Duodenal mucosa (tissue), 2 donors: ENCODE measurements at regions not wholly inside any gene's neighbourhood (a gene's known extent, or its start where the extent isn't known, plus 50 kb on each side); places are given as distances from the start of the nearest gene placed in this dataset.
"Not testable (repeated sequence)": the region's sequence is repeated elsewhere in the genome, so short reads cannot be mapped to it uniquely, and the experiment has no call there.

Experiments
- H3K27ac ChIP-seq: one replicate; pipeline ENCODE4 v1.7.0; 2013; ENCODE audit warnings: low read depth, low read length
- H3K27me3 ChIP-seq, 2 donors: one replicate each; pipeline ENCODE4 v1.7.0; 2013; ENCODE audit warnings: low read length in 2 of 2, control low read depth in 1 of 2; ENCODE audit not compliant: insufficient read depth in 2 of 2, control insufficient read depth in 1 of 2
- H3K36me3 ChIP-seq, 2 donors: one replicate each; pipeline ENCODE4 v1.7.0; 2013; ENCODE audit warnings: low read length in 2 of 2, control low read depth in 1 of 2; ENCODE audit not compliant: insufficient read depth in 2 of 2, control insufficient read depth in 1 of 2
- H3K4me1 ChIP-seq, 2 donors: one replicate each; pipeline ENCODE4 v1.7.0; 2013; ENCODE audit warnings: low read length in 2 of 2, control low read depth in 1 of 2; ENCODE audit not compliant: insufficient read depth in 2 of 2, control insufficient read depth in 1 of 2
- H3K4me3 ChIP-seq, 2 donors: one replicate each; pipeline ENCODE4 v1.7.0; 2013; ENCODE audit warnings: low read length in 2 of 2, low read depth in 1 of 2
- H3K9ac ChIP-seq, 2 donors: one replicate each; pipeline ENCODE4 v1.7.0; 2013; ENCODE audit warnings: low read length in 2 of 2, low read depth in 1 of 2
- H3K9me3 ChIP-seq, 2 donors: one replicate each; pipeline ENCODE4 v1.7.0; 2013; ENCODE audit warnings: low read length in 2 of 2, control low read depth in 1 of 2; ENCODE audit not compliant: control insufficient read depth in 1 of 2

DNA sequence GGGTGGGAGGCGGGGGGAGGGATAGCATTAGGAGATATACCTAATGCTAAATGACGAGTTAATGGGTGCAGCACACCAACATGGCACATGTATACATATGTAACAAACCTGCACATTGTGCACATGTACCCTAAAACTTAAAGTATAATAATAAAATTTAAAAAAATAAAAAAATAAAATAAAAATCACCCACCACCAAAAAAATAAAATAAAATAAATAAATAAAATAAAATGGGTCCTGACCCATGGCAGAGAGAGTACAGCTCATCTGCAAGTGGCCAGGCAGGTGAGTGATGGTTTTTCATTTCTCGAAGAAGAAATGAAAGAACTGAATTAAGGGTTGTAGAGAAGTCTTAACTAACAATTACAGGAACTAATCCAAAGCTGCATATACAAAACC lies 92.4 kb downstream of the ACAA2 start:
- H3K27ac ChIP-seq, H3K4me3 ChIP-seq, H3K27me3 ChIP-seq, H3K36me3 ChIP-seq, H3K9ac ChIP-seq, H3K9me3 ChIP-seq: not testable (repeated sequence)
- peaks cover 19 to 29% of the 10 kb centered on the region in 2 donors for H3K4me1 ChIP-seq

DNA sequence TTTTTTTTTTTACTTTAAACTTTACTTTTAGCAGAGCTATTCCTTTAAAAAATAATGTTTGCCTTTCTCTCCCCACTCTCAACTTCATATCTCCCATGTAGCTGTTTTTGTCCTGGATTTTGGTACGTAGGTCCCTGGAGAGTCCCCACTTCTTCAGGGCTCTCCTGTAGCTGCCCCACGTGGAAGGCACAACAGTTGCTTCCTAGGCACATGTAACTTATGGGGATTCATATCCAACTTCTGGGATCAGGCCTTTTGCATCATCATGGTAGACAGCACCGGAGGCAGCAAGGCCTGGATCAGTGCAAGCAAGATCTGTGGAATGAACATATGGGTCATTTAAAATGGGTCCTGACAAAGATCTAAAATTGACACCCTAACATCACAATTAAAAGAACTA lies 95.7 kb downstream of the ACAA2 start:
- peaks cover 2 to 9% of the 10 kb centered on the region in 2 donors for H3K4me1 ChIP-seq
- H3K27ac ChIP-seq, result no peak overlapping the region
- no peak overlapping the region for H3K9ac ChIP-seq
- H3K36me3 ChIP-seq, result no peaks in the 10 kb centered on the region
- H3K4me3 ChIP-seq, result no peak overlapping the region
- H3K27me3 ChIP-seq, result no peaks in the 10 kb centered on the region
- H3K9me3 ChIP-seq, result no peaks in the 10 kb centered on the region

DNA sequence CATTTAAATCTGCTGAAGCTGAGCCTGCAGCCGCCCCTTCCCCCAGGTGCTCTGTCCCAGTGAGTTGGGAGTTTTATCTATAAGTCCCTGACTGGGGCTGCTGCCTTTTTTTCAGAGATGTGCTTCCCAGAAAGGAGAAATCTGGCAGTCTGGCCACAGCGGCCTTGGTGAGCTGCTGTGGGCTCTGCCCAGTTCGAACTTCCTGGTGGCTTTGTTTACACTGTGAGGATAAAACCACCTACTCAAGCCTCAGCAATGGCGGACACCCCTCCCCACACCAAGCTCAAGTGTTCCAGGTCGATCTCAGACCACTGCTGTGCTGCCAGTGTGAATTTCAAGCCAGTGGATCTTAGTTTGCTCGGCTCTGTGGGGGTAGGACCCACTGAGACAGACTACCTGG lies 97.3 kb downstream of the ACAA2 start:
- H3K9ac ChIP-seq, result no peak overlapping the region
- H3K4me3 ChIP-seq, result no peak overlapping the region

DNA sequence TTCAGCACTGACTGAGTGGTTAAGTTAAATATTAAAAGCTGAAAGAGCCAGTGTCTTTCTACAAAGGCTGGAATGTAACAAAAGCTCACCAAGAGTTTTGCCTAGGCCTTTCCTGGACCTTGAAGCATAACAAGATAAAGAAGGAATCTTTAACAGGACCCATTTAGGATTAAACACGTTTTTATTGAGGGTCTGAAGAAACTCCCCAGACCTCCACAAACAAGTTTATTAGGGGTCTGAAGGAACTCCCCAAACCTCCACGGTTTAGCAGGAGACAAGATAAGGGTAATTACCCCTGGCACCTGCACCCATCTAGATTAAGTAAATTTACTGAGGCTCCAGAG lies 104.0 kb downstream of the ACAA2 start:
- Histone ChIP-seq H3K4me3 (no peak overlapping the region), H3K27ac (no peak overlapping the region), H3K27me3 (no peaks in the 10 kb centered on the region), H3K9me3 (no peaks in the 10 kb centered on the region), H3K4me1 (no peaks in the 10 kb centered on the region), H3K9ac (no peak overlapping the region), H3K36me3 (no peaks in the 10 kb centered on the region)

More for the DNA sequence above, 97.3 kb downstream of the ACAA2 start:
- Histone ChIP-seq H3K27me3 (no peaks in the 10 kb centered on the region), H3K4me1 (no peaks in the 10 kb centered on the region), H3K9me3 (no peaks in the 10 kb centered on the region), H3K36me3 (no peaks in the 10 kb centered on the region), H3K27ac (no peak overlapping the region)

DNA sequence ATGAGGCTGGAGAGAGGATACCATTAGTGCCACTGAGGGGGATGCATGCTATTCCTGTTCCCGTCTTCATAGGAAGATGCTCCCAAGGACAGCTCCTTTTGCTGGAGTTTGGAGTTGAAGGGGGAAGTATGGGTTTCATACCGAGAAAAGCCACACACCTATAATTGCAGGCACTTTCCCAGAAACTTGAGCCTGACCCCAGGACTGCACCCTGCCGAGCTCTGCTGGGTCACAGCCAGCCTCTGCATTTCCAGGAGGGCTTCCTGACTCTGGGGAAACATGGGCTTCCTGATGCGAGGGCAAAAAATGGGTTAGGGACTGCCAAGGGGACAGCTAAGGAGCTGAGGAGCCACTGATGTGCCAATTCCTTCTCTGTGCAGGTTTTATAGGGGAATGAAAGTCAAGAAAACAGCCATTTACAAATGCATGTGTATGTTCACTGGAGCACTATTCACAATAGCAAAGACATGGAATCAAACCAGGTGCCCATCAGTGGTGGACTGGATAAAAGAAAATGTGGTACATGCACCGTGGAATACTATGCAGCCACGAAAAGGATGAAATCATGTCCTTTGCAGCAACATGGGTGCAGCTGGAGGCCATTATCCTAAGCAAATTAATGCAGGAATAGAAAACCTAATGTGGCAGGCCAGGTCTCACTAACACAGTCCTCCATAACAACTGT lies 104.5 kb downstream of the ACAA2 start:
- H3K9ac ChIP-seq, result no peak overlapping the region
- no peak overlapping the region for H3K27ac ChIP-seq
- H3K36me3 ChIP-seq, result no peaks in the 10 kb centered on the region
- H3K4me3 ChIP-seq, result no peak overlapping the region
- H3K4me1 ChIP-seq, result no peaks in the 10 kb centered on the region
- no peaks in the 10 kb centered on the region for H3K27me3 ChIP-seq
- no peaks in the 10 kb centered on the region for H3K9me3 ChIP-seq

DNA sequence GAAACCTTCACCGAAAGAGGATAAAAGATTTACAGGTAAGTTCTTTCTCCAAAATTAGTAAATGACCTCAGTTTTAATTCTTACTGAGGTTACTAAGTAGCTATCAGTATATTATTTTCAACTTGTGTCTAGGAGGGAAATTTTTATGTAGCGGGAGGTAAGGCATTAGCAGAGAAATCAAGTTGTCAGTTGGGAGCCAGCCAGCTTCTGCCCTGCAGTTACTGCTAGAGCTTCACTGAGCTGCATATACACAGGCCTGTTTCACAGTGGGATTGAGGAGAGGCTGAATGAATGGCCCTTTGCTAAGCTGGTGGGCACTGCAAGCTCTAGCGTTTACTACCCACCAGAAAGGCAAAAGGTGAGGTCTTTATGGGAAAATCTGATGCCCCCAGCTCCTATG lies 105.7 kb downstream of the ACAA2 start:
- Histone ChIP-seq H3K36me3 (no peaks in the 10 kb centered on the region), H3K4me1 (no peaks in the 10 kb centered on the region), H3K9ac (no peak overlapping the region), H3K27me3 (no peaks in the 10 kb centered on the region), H3K9me3 (no peaks in the 10 kb centered on the region), H3K27ac (no peak overlapping the region), H3K4me3 (no peak overlapping the region)

DNA sequence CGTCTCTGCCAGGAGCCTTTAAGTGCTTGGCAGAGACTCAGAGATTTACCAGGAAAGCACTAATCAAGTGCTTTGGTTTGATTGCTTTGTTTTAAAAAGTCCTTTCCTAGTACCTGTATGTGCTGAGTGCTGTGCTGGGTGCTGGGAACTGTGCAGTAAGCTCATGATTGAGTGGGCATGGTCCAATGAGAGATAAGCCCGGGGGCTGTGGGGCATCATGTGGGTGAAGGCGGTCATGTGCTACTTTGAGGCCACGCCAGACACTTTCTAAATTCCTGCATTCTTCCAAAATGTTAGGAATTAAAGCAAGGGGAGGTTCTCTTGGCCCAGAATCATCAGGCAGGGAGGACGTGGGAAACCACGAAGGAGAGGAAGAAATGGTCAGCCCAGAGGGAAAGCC lies 109.0 kb downstream of the ACAA2 start:
- H3K27ac ChIP-seq, result no peak overlapping the region
- H3K4me3 ChIP-seq, result no peak overlapping the region
- no peak overlapping the region for H3K9ac ChIP-seq
- H3K9me3 ChIP-seq, result no peaks in the 10 kb centered on the region
- H3K36me3 ChIP-seq, result no peaks in the 10 kb centered on the region
- no peaks in the 10 kb centered on the region for H3K4me1 ChIP-seq
- no peaks in the 10 kb centered on the region for H3K27me3 ChIP-seq

DNA sequence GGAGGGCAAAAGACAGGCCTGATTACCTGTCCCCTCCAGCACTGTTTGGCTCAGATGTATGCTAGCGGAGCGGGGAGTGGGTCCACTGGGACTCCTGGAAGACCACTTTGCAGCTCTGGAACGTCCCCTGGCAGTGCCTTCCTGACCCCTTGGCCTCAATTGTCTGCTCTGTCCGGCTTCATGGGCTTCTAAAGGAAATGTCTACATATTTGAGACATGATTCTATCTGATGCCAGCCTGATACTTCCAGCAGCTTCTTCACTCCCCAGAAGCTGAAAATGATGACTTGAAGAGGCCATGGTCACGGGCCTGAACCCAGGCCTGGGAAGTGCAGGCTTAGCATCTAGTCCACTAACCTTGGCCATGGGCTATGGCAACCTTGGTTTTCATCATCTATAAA lies 112.1 kb downstream of the ACAA2 start:
- Histone ChIP-seq H3K27me3 (no peaks in the 10 kb centered on the region), H3K4me3 (no peak overlapping the region), H3K4me1 (no peaks in the 10 kb centered on the region), H3K9ac (no peak overlapping the region), H3K27ac (no peak overlapping the region), H3K36me3 (no peaks in the 10 kb centered on the region), H3K9me3 (no peaks in the 10 kb centered on the region)

DNA sequence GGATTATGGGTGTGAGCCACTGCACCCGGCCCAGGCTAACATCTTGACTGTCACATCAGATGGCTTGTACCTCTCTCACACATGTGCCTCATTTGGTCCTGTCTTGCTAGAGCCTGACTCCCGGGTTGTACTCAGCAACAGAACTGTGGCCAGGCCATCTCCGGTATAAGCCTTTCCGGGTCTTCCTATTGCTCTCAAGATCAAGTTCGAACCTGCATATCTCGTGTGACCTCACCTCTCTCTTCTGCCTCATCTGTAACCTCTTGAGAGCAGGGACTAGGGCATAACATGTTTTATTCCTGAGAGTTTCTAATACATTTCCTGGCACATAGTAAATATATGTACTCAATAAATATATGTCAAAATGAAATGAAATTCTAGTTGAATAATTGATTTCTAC lies 114.0 kb downstream of the ACAA2 start:
- no peaks in the 10 kb centered on the region for H3K27me3 ChIP-seq
- H3K36me3 ChIP-seq, result no peaks in the 10 kb centered on the region
- no peaks in the 10 kb centered on the region for H3K9me3 ChIP-seq
- no peak overlapping the region for H3K27ac ChIP-seq
- no peaks in the 10 kb centered on the region for H3K4me1 ChIP-seq
- no peak overlapping the region for H3K4me3 ChIP-seq
- H3K9ac ChIP-seq, result no peak overlapping the region

DNA sequence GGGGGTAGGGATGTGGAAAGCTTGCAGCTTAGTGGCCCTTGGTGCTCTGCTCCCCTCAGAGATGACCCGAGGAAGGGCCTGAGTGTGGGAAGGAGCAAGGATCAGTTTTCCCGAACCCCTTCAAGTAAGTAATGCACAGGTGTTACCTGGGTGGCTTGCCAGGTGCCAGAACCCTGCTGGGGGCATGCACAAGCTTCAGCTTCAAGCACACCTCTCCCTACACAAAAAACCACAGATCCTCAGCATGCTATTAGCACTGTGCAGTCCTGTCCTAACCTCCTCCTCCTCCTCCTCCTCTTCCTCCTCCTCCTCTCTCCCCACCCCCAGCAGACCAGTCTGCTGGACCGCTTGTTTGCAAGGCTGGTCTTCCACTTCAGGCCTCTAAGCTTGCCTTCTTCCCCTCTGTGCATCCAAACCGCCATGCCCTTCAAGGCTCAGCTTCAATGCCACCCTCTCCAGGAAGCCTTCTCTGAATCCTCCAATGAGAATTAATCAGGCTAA lies 114.8 kb downstream of the ACAA2 start:
- Histone ChIP-seq H3K4me3 (no peak overlapping the region), H3K36me3 (no peaks in the 10 kb centered on the region), H3K27ac (no peak overlapping the region), H3K9ac (no peak overlapping the region), H3K27me3 (no peaks in the 10 kb centered on the region), H3K9me3 (no peaks in the 10 kb centered on the region), H3K4me1 (no peaks in the 10 kb centered on the region)
